ENCODE measurements at regions not wholly inside any gene's neighbourhood (a gene's known extent, or its start where the extent isn't known, plus 50 kb on each side); places are given as distances from the start of the nearest gene placed in this dataset.

DNA sequence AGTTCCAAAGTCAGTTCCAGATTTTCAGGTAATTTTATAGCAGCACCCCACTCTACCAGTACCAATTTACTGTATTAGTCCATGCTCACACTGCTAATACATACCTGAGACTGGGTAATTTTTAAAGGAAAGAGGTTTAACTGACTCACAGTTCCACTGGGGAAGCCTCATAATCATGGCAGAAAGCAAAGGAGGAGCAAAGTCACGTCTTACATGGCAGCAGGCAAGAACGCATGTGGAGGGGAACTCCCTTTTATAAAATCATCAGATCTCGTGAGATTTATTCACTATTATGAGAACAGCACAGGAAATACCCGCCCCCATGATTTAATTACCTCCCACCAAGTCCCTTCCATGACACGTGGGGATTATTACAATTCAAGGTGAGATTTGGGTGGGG is 142.4 kb downstream of the AHR start:
- no peak for TF ChIP-seq POLR2A (IDR thresholded peaks at IDR 0.05)
- TF ChIP-seq, protein P1, sequence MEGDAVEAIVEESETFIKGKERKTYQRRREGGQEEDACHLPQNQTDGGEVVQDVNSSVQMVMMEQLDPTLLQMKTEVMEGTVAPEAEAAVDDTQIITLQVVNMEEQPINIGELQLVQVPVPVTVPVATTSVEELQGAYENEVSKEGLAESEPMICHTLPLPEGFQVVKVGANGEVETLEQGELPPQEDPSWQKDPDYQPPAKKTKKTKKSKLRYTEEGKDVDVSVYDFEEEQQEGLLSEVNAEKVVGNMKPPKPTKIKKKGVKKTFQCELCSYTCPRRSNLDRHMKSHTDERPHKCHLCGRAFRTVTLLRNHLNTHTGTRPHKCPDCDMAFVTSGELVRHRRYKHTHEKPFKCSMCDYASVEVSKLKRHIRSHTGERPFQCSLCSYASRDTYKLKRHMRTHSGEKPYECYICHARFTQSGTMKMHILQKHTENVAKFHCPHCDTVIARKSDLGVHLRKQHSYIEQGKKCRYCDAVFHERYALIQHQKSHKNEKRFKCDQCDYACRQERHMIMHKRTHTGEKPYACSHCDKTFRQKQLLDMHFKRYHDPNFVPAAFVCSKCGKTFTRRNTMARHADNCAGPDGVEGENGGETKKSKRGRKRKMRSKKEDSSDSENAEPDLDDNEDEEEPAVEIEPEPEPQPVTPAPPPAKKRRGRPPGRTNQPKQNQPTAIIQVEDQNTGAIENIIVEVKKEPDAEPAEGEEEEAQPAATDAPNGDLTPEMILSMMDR (IDR thresholded peaks at IDR 0.05) = no peak
- H3K9me3 ChIP-seq = no peaks in the 10 kb centered on the region
- no peak overlapping the region for H3K27ac ChIP-seq
- no peak overlapping the region for H3K4me3 ChIP-seq
- H3K4me1 ChIP-seq = no peaks in the 10 kb centered on the region
- intact Hi-C loops (cut with DNase I; ENCODE audit: low total_unique reads) = no loop called here
- 82 to 88% methylated on average over 5 of the region's 5 CpGs for WGBS, 2 donors
- H3K36me3 ChIP-seq (ENCODE audit: low read depth, missing control alignments) = no peaks in the 10 kb centered on the region
- DNase-seq = no peak
- no peaks in the 10 kb centered on the region for H3K27me3 ChIP-seq

DNA sequence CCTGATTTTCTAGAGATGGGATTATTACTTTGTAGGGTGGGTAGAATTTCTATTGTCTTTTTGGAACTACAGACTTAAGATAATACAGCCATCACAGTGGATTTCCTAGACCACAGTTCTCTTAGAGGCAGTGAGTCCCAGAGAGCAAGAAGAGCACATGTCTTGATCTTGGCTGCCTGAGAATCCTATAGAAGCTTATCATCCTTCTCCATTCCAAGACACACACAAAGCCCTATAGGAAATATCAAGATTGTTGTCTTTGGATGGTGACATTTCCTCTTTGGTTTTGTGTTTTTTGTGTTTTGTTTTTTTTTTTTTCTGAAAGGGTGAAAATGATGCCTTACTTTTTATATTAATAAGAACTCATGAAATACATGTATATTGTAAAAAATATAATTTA is 143.1 kb downstream of the AHR start:
- no peak overlapping the region for H3K27ac ChIP-seq
- intact Hi-C loops (cut with DNase I; ENCODE audit: low total_unique reads) = no loop called here
- no peak overlapping the region for H3K4me3 ChIP-seq
- TF ChIP-seq, protein P1 (IDR thresholded peaks at IDR 0.05) = no peak
- TF ChIP-seq POLR2A (IDR thresholded peaks at IDR 0.05) = no peak
- DNase-seq = no peak
- H3K4me1 ChIP-seq = no peaks in the 10 kb centered on the region
- no peaks in the 10 kb centered on the region for H3K9me3 ChIP-seq
- H3K27me3 ChIP-seq = no peaks in the 10 kb centered on the region
- no peaks in the 10 kb centered on the region for H3K36me3 ChIP-seq (ENCODE audit: low read depth, missing control alignments)

DNA sequence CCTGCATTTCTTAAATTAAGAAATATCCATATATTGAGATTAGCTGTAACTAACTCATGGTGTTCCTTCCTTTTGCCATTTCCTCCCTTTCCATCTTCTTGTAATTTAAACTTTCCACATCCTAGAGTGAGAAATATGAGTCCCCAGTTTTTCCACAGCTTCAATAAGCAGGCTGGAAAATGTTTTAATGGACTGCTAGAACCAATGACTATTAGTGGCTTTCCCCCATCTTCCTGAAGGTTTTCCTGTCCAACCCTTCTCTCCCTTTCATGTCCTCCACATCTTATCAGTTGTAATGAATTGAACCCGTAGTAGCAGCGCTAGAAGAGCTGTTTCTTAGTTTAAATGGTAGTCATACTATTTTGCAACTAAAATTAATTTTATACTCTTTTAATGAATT is 145.7 kb downstream of the AHR start:
- no peaks in the 10 kb centered on the region for H3K4me1 ChIP-seq
- H3K4me3 ChIP-seq = no peak overlapping the region
- no peak for DNase-seq
- no peaks in the 10 kb centered on the region for H3K27me3 ChIP-seq
- no peaks in the 10 kb centered on the region for H3K36me3 ChIP-seq (ENCODE audit: low read depth, missing control alignments)
- intact Hi-C loops (cut with DNase I; ENCODE audit: low total_unique reads) = no loop called here
- 79 to 85% methylated on average over 2 of the region's 2 CpGs for WGBS, 2 donors
- no peak overlapping the region for H3K27ac ChIP-seq
- TF ChIP-seq, protein P1 (IDR thresholded peaks at IDR 0.05) = no peak
- no peaks in the 10 kb centered on the region for H3K9me3 ChIP-seq

DNA sequence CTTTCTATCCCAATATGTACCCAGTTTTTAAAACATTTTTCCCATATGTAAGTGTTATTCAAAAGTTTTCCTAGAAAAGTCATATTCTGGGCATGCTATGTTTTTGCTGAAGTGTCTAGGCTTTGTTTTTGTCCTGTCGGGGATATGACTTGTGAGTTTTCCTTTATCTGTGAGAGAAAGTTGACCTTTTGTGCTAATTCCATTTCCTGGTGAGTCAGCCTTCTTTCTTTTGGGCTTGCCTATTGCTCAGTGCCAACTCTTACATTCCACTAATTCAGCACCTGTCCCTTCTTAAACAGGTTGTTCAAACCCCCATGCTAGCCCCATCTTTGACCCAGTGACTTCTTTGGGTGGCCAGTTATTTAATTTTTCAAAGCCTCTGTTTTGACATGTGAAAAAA is 146.2 kb downstream of the AHR start:
- no peaks in the 10 kb centered on the region for H3K9me3 ChIP-seq
- no peaks in the 10 kb centered on the region for H3K27me3 ChIP-seq
- H3K36me3 ChIP-seq (ENCODE audit: low read depth, missing control alignments) = no peaks in the 10 kb centered on the region
- intact Hi-C loops (cut with DNase I; ENCODE audit: low total_unique reads) = no loop called here
- no peak for DNase-seq
- 44 to 45% methylated on average over 1 of the region's 1 CpG for WGBS, 2 donors
- TF ChIP-seq, protein P1 (IDR thresholded peaks at IDR 0.05) = no peak
- no peak for TF ChIP-seq POLR2A (IDR thresholded peaks at IDR 0.05)
- no peak overlapping the region for H3K4me3 ChIP-seq
- H3K27ac ChIP-seq = no peak overlapping the region
- no peaks in the 10 kb centered on the region for H3K4me1 ChIP-seq

DNA sequence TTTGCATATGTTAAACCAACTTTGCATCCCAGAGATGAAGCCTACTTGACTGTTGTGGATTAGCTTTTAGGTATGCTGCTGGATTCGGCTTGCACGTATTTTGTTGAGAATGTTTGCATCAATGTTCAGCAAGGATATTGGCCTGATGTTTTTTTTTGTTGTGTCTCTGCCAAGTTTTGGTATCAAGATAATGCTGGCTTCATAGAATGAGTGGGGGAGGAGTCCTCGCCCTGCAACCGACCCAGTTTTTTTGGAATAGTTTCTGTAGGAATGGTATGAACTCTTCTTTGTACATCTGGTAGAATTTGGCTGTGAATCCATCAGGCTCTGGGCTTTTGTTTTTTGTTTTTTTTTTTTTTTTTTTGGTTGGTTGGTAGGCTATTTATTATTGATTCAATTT is 147.9 kb downstream of the AHR start:
- H3K36me3 ChIP-seq (ENCODE audit: low read depth, missing control alignments) = no peaks in the 10 kb centered on the region
- H3K27ac ChIP-seq = no peak overlapping the region
- no peak for DNase-seq
- H3K4me1 ChIP-seq = no peaks in the 10 kb centered on the region
- intact Hi-C loops (cut with DNase I; ENCODE audit: low total_unique reads) = no loop called here
- H3K27me3 ChIP-seq = no peaks in the 10 kb centered on the region
- WGBS, 2 donors = 48 to 55% methylated on average over 4 of the region's 4 CpGs
- no peak for TF ChIP-seq POLR2A (IDR thresholded peaks at IDR 0.05)
- TF ChIP-seq, protein P1 (IDR thresholded peaks at IDR 0.05) = no peak
- H3K4me3 ChIP-seq = no peak overlapping the region
- H3K9me3 ChIP-seq = no peaks in the 10 kb centered on the region
